Colon (tissue), 2 donors: ENCODE measurements at regions not wholly inside any gene's neighbourhood (a gene's known extent, or its start where the extent isn't known, plus 50 kb on each side); places are given as distances from the start of the nearest gene placed in this dataset.
"Not testable (repeated sequence)": the region's sequence is repeated elsewhere in the genome, so short reads cannot be mapped to it uniquely, and the experiment has no call there.

Source experiments
- FAIRE-seq: peaks from 2 replicates; lab custom pipeline; 2012; peaks lifted over from hg19 to GRCh38; lab: Jason Lieb, UNC
- donor health status: control.
- donor health status: control.

GRCh38 chr9:113705306-113705927, 170.7 kb upstream of the ZNF618 start:
- FAIRE-seq = no peak

GRCh38 chr9:113705928-113706519, 170.1 kb upstream of the ZNF618 start:
- FAIRE-seq = no peak

- FAIRE-seq = no peak
Measured at GRCh38 chr9:113707953-113708695, 168.0 kb upstream of the ZNF618 start.

GRCh38 chr9:113708821-113709713, 167.0 kb upstream of the ZNF618 start:
- FAIRE-seq = no peak

GRCh38 chr9:113709721-113710120, 166.4 kb upstream of the ZNF618 start:
- no peak for FAIRE-seq

- no peak for FAIRE-seq
Measured at GRCh38 chr9:113711251-113711650, 164.9 kb upstream of the ZNF618 start.

GRCh38 chr9:113712053-113712452, 164.1 kb upstream of the ZNF618 start:
- no peak for FAIRE-seq

- no peak for FAIRE-seq
Measured at GRCh38 chr9:113715086-113715485, 161.0 kb upstream of the ZNF618 start.

GRCh38 chr9:113719919-113720318, 156.2 kb upstream of the ZNF618 start:
- FAIRE-seq = no peak

- FAIRE-seq = no peak
Measured at GRCh38 chr9:113720495-113720894, 155.6 kb upstream of the ZNF618 start.

- no peak for FAIRE-seq
Measured at GRCh38 chr9:113721856-113722255, 154.3 kb upstream of the ZNF618 start.

- no peak for FAIRE-seq
Measured at GRCh38 chr9:113724202-113724601, 151.9 kb upstream of the ZNF618 start.

GRCh38 chr9:113728989-113729388, 147.1 kb upstream of the ZNF618 start:
- FAIRE-seq = no peak

GRCh38 chr9:113734826-113735225, 141.3 kb upstream of the ZNF618 start:
- FAIRE-seq = no peak

GRCh38 chr9:113737517-113738271, 138.4 kb upstream of the ZNF618 start:
- FAIRE-seq = no peak

- no peak for FAIRE-seq
Measured at GRCh38 chr9:113738496-113738892, 137.6 kb upstream of the ZNF618 start.

GRCh38 chr9:113738893-113739604, 137.1 kb upstream of the ZNF618 start:
- no peak for FAIRE-seq

GRCh38 chr9:113739605-113740507, 136.3 kb upstream of the ZNF618 start:
- not testable (repeated sequence) for FAIRE-seq

GRCh38 chr9:113740508-113741500, 135.3 kb upstream of the ZNF618 start:
- not testable (repeated sequence) for FAIRE-seq
